ENCODE measurements at regions not wholly inside any gene's neighbourhood (a gene's known extent, or its start where the extent isn't known, plus 50 kb on each side); places are given as distances from the start of the nearest gene placed in this dataset.

GRCh38 chr10:35895331-35895730, 253.2 kb upstream of the FZD8 start:
- TF ChIP-seq POLR2AphosphoS5 (IDR thresholded peaks at IDR 0.05; ENCODE audit: low read depth, low read length) (no peak), TAF1 (IDR thresholded peaks at IDR 0.05; ENCODE audit: borderline replicate concordance, low read depth, low read length) (no peak), POLR2A (IDR thresholded peaks at IDR 0.05; ENCODE audit: low read depth, low read length) (no peak)
- DNase-seq (ENCODE audit: insufficient read length) (no peak), FAIRE-seq (no peak)

- TF ChIP-seq POLR2A (IDR thresholded peaks at IDR 0.05; ENCODE audit: low read depth, low read length) = no peak
- TF ChIP-seq POLR2AphosphoS5 (IDR thresholded peaks at IDR 0.05; ENCODE audit: low read depth, low read length) = no peak
- no peak for TF ChIP-seq TAF1 (IDR thresholded peaks at IDR 0.05; ENCODE audit: borderline replicate concordance, low read depth, low read length)
- FAIRE-seq (no peak), DNase-seq (ENCODE audit: insufficient read length) (no peak)
Observed at GRCh38 chr10:35892526-35892925, 250.4 kb upstream of the FZD8 start.

- FAIRE-seq = no peak
- TF ChIP-seq POLR2AphosphoS5 (IDR thresholded peaks at IDR 0.05; ENCODE audit: low read depth, low read length) = no peak
- TF ChIP-seq POLR2A (IDR thresholded peaks at IDR 0.05; ENCODE audit: low read depth, low read length) = no peak
- no peak for TF ChIP-seq TAF1 (IDR thresholded peaks at IDR 0.05; ENCODE audit: borderline replicate concordance, low read depth, low read length)
- no peak for DNase-seq (ENCODE audit: insufficient read length)
Observed at GRCh38 chr10:35890676-35891495, 248.8 kb upstream of the FZD8 start.

- no peak for TF ChIP-seq TAF1 (IDR thresholded peaks at IDR 0.05; ENCODE audit: borderline replicate concordance, low read depth, low read length)
- TF ChIP-seq POLR2AphosphoS5 (IDR thresholded peaks at IDR 0.05; ENCODE audit: low read depth, low read length) = no peak
- TF ChIP-seq POLR2A (IDR thresholded peaks at IDR 0.05; ENCODE audit: low read depth, low read length) = no peak
- FAIRE-seq = no peak
- no peak for DNase-seq (ENCODE audit: insufficient read length)
Observed at GRCh38 chr10:35889971-35890675, 248.0 kb upstream of the FZD8 start.

DNA sequence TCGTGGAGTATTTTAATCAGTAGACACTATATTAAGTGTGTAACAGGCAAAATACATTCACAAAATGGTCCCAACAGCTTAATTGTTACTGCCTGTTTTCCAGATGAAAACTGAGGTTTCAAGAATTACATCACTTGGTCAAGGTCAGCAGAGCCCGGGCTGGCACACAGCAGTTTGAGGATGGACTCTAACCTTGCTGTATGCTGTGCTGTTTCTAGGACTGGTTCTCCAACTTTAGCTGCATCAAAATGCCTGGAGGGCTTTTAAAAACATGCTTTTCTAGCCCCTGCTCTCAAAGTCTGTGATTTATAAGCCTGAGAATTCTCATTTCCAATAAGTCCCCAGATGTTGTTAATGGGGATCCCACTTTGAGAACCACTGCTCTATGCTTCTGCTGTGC, 247.1 kb upstream of the FZD8 start:
- TF ChIP-seq POLR2AphosphoS5 (IDR thresholded peaks at IDR 0.05; ENCODE audit: low read depth, low read length) (no peak), TAF1 (IDR thresholded peaks at IDR 0.05; ENCODE audit: borderline replicate concordance, low read depth, low read length) (no peak), POLR2A (IDR thresholded peaks at IDR 0.05; ENCODE audit: low read depth, low read length) (no peak)
- DNase-seq (ENCODE audit: insufficient read length) = no peak
- FAIRE-seq = no peak

- no peak for TF ChIP-seq POLR2AphosphoS5 (IDR thresholded peaks at IDR 0.05; ENCODE audit: low read depth, low read length)
- TF ChIP-seq POLR2A (IDR thresholded peaks at IDR 0.05; ENCODE audit: low read depth, low read length) = no peak
- TF ChIP-seq TAF1 (IDR thresholded peaks at IDR 0.05; ENCODE audit: borderline replicate concordance, low read depth, low read length) = no peak
- FAIRE-seq = no peak
Observed at GRCh38 chr10:35888400-35888799, 246.3 kb upstream of the FZD8 start.

GRCh38 chr10:35887685-35888084, 245.6 kb upstream of the FZD8 start:
- no peak for DNase-seq (ENCODE audit: insufficient read length)
- no peak for FAIRE-seq
- TF ChIP-seq POLR2AphosphoS5 (IDR thresholded peaks at IDR 0.05; ENCODE audit: low read depth, low read length) (no peak), TAF1 (IDR thresholded peaks at IDR 0.05; ENCODE audit: borderline replicate concordance, low read depth, low read length) (no peak), POLR2A (IDR thresholded peaks at IDR 0.05; ENCODE audit: low read depth, low read length) (no peak)

More at GRCh38 chr10:35888400-35888799, 246.3 kb upstream of the FZD8 start:
- no peak for DNase-seq (ENCODE audit: insufficient read length)

DNA sequence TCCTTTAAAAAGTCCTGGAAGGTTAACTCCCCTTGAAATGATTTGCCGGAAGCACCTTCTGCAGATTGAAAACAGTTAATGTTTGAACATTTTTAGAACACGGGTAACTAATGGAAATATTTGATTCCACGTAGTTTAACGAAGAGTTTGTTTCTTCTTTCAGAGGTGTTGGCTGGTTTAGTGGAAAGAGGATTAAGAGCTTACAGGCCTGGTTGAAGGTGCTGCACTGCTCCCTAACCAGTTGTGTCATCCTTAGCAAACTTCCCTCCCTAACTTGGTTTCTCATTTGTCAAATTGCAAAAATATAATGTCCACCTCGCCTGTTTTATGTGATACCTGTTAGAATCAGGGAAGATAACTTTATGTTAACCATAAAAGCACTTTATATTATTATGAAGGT, 243.0 kb upstream of the FZD8 start:
- DNase-seq (ENCODE audit: insufficient read length) (no peak), FAIRE-seq (no peak)
- TF ChIP-seq TAF1 (IDR thresholded peaks at IDR 0.05; ENCODE audit: borderline replicate concordance, low read depth, low read length) (no peak), POLR2A (IDR thresholded peaks at IDR 0.05; ENCODE audit: low read depth, low read length) (no peak), POLR2AphosphoS5 (IDR thresholded peaks at IDR 0.05; ENCODE audit: low read depth, low read length) (no peak)

- TF ChIP-seq TAF1 (IDR thresholded peaks at IDR 0.05; ENCODE audit: borderline replicate concordance, low read depth, low read length) = no peak
- DNase-seq (ENCODE audit: insufficient read length) = no peak
- no peak for FAIRE-seq
Observed at GRCh38 chr10:35884657-35885071, 242.6 kb upstream of the FZD8 start.

GRCh38 chr10:35882422-35883150, 240.5 kb upstream of the FZD8 start:
- no peak for FAIRE-seq
- TF ChIP-seq POLR2AphosphoS5 (IDR thresholded peaks at IDR 0.05; ENCODE audit: low read depth, low read length) = no peak
- no peak for TF ChIP-seq TAF1 (IDR thresholded peaks at IDR 0.05; ENCODE audit: borderline replicate concordance, low read depth, low read length)
- no peak for TF ChIP-seq POLR2A (IDR thresholded peaks at IDR 0.05; ENCODE audit: low read depth, low read length)
- DNase-seq (ENCODE audit: insufficient read length) = no peak

- DNase-seq (ENCODE audit: insufficient read length) = no peak
- no peak for TF ChIP-seq TAF1 (IDR thresholded peaks at IDR 0.05; ENCODE audit: borderline replicate concordance, low read depth, low read length)
- TF ChIP-seq POLR2A (IDR thresholded peaks at IDR 0.05; ENCODE audit: low read depth, low read length) = no peak
- TF ChIP-seq POLR2AphosphoS5 (IDR thresholded peaks at IDR 0.05; ENCODE audit: low read depth, low read length) = no peak
- FAIRE-seq = no peak
Observed at GRCh38 chr10:35881320-35881719, 239.2 kb upstream of the FZD8 start.

All from GM12892 (cell line).